DND-41 (cell line): ENCODE measurements at regions not wholly inside any gene's neighbourhood (a gene's known extent, or its start where the extent isn't known, plus 50 kb on each side); places are given as distances from the start of the nearest gene placed in this dataset.

Experiments
- ATAC-seq: fragments of 200-7000 bp; cut with Tn5 transposase; 3 replicates; pipeline ENCODE4 v1.9.1; 2021; ENCODE audit warnings: low read depth; ENCODE audit not compliant: insufficient read depth
- DNase-seq: peaks from one replicate; pipeline ENCODE4 v3.0.0-alpha.2; 2020
- H2AFZ ChIP-seq: 2 replicates; pipeline ENCODE4 v1.6.0; 2012; ENCODE audit warnings: low read depth, low read length
- H3K27ac ChIP-seq: 2 replicates; pipeline ENCODE4 v1.5.1; 2012; ENCODE audit warnings: low read length, inconsistent platforms
- H3K27me3 ChIP-seq: fragments of 200-600 bp; sonication (generic); 2 replicates; pipeline ENCODE4 v1.6.0; 2012; ENCODE audit warnings: low read length, mild to moderate bottlenecking, inconsistent platforms; ENCODE audit not compliant: insufficient read depth, poor library complexity
- H3K36me3 ChIP-seq: 2 replicates; pipeline ENCODE4 v1.5.1; 2012; ENCODE audit warnings: low read length, inconsistent platforms; ENCODE audit not compliant: insufficient read depth
- H3K4me1 ChIP-seq: 2 replicates; pipeline ENCODE4 v1.5.1; 2012; ENCODE audit warnings: mild to moderate bottlenecking, low read length; ENCODE audit not compliant: insufficient read depth
- H3K4me2 ChIP-seq: 2 replicates; pipeline ENCODE4 v1.6.0; 2012; ENCODE audit warnings: mild to moderate bottlenecking, moderate library complexity, low read length, inconsistent platforms; ENCODE audit not compliant: insufficient read depth
- H3K4me3 ChIP-seq, 2 experiments: fragments of 200-600 bp in 1 of 2; shearing (Covaris generic) in 1 of 2; 2 replicates each; pipeline ENCODE4 v1.5.1; 2012 to 2016; ENCODE audit warnings: inconsistent platforms in 2 of 2, low read length in 2 of 2, mild to moderate bottlenecking in 2 of 2, low read depth in 1 of 2, moderate library complexity in 1 of 2
- H3K79me2 ChIP-seq: 2 replicates; pipeline ENCODE4 v1.6.0; 2012; ENCODE audit warnings: low read length, inconsistent platforms; ENCODE audit not compliant: insufficient read depth
- H3K9ac ChIP-seq: 2 replicates; pipeline ENCODE4 v1.6.0; 2012; ENCODE audit warnings: low read depth, mild to moderate bottlenecking, inconsistent platforms, low read length, moderate library complexity
- H3K9me3 ChIP-seq: 2 replicates; pipeline ENCODE4 v1.5.1; 2012; ENCODE audit warnings: low read length, moderate library complexity, mild to moderate bottlenecking, inconsistent platforms; ENCODE audit not compliant: insufficient read depth, severe bottlenecking
- H4K20me1 ChIP-seq: 2 replicates; pipeline ENCODE4 v1.6.0; 2012; ENCODE audit warnings: low read length; ENCODE audit not compliant: insufficient read depth
- CTCF ChIP-seq: IDR thresholded peaks from 2 replicates; pipeline ENCODE4 v1.5.1; 2012; ENCODE audit warnings: borderline replicate concordance, low read length, moderate library complexity, mild to moderate bottlenecking; ENCODE audit not compliant: poor library complexity, severe bottlenecking; ENCODE audit errors: extremely low read depth
- EZH2 ChIP-seq: IDR thresholded peaks from 3 replicates; pipeline ENCODE4 v1.6.1; 2012; ENCODE audit warnings: borderline replicate concordance, low read depth, mild to moderate bottlenecking, moderate library complexity, low read length, inconsistent platforms; ENCODE audit not compliant: severe bottlenecking

GRCh38 chr6:164547076-164547475, 762.3 kb downstream of the C6orf118 start:
- Histone ChIP-seq H3K27me3 (no peaks in the 10 kb centered on the region), H3K36me3 (no peaks in the 10 kb centered on the region), H3K9ac (no peak overlapping the region), H3K4me3 (no peak overlapping the region), H3K27ac (no peak overlapping the region), H3K79me2 (no peaks in the 10 kb centered on the region), H3K4me1 (no peaks in the 10 kb centered on the region), H3K4me2 (no peak overlapping the region), H2AFZ (no peak overlapping the region), H3K9me3 (no peaks in the 10 kb centered on the region), H4K20me1 (no peaks in the 10 kb centered on the region)
- DNase-seq = no peak
- no peak for ATAC-seq
- TF ChIP-seq EZH2 = no peak
- no peak for TF ChIP-seq CTCF

- H3K27me3 ChIP-seq = no peaks in the 10 kb centered on the region
- H3K4me3 ChIP-seq = no peak overlapping the region
- no peaks in the 10 kb centered on the region for H3K36me3 ChIP-seq
- H3K4me2 ChIP-seq = no peak overlapping the region
- H3K9me3 ChIP-seq = no peaks in the 10 kb centered on the region
- no peak overlapping the region for H3K9ac ChIP-seq
- DNase-seq = no peak
- TF ChIP-seq EZH2 = no peak
- no peak for TF ChIP-seq CTCF
- no peaks in the 10 kb centered on the region for H3K79me2 ChIP-seq
- no peaks in the 10 kb centered on the region for H3K4me1 ChIP-seq
- H3K27ac ChIP-seq = no peak overlapping the region
- no peak for ATAC-seq
- H2AFZ ChIP-seq = no peak overlapping the region
- H4K20me1 ChIP-seq = no peaks in the 10 kb centered on the region
These were observed 763.1 kb downstream of the C6orf118 start for GRCh38 chr6:164546263-164546662.

GRCh38 chr6:164534070-164534766, 775.2 kb downstream of the C6orf118 start:
- Histone ChIP-seq H2AFZ (no peak overlapping the region), H3K4me2 (no peak overlapping the region), H3K9ac (no peak overlapping the region), H3K79me2 (no peaks in the 10 kb centered on the region), H4K20me1 (no peaks in the 10 kb centered on the region), H3K36me3 (no peaks in the 10 kb centered on the region), H3K27me3 (no peaks in the 10 kb centered on the region), H3K4me3 (no peak overlapping the region), H3K27ac (no peak overlapping the region), H3K9me3 (no peaks in the 10 kb centered on the region), H3K4me1 (no peaks in the 10 kb centered on the region)
- ATAC-seq = no peak
- no peak for TF ChIP-seq EZH2
- TF ChIP-seq CTCF = no peak
- DNase-seq = no peak

GRCh38 chr6:164533045-164533362, 776.4 kb downstream of the C6orf118 start:
- TF ChIP-seq CTCF (no peak), EZH2 (no peak)
- H3K27me3 ChIP-seq = no peaks in the 10 kb centered on the region
- no peak overlapping the region for H3K9ac ChIP-seq
- no peaks in the 10 kb centered on the region for H3K36me3 ChIP-seq
- H2AFZ ChIP-seq = no peak overlapping the region
- no peak overlapping the region for H3K4me2 ChIP-seq
- no peaks in the 10 kb centered on the region for H4K20me1 ChIP-seq
- DNase-seq (no peak), ATAC-seq (no peak)
- no peak overlapping the region for H3K27ac ChIP-seq
- H3K79me2 ChIP-seq = no peaks in the 10 kb centered on the region
- no peak overlapping the region for H3K4me3 ChIP-seq
- H3K4me1 ChIP-seq = no peaks in the 10 kb centered on the region
- no peaks in the 10 kb centered on the region for H3K9me3 ChIP-seq
